WTC11 (cell line): ENCODE measurements at regions not wholly inside any gene's neighbourhood (a gene's known extent, or its start where the extent isn't known, plus 50 kb on each side); places are given as distances from the start of the nearest gene placed in this dataset.

Experiments
- ATAC-seq: fragments of 200-7000 bp; cut with Tn5 transposase; 2 replicates; pipeline ENCODE4 v1.10.0; 2021; ENCODE audit warnings: mild to moderate bottlenecking, moderate library complexity
- CTCF ChIA-PET: fragments of 300-600 bp; sonication (Branson Sonifier 250); formaldehyde crosslinking; loops from one replicate; lab custom pipeline; 2021; ENCODE audit warnings: antibody characterized with exemption; lab: Charles Lee
- POLR2A ChIA-PET: fragments of 350-600 bp; sonication (Branson Sonifier 250); formaldehyde crosslinking; loops from one replicate; lab custom pipeline; 2021; ENCODE audit warnings: antibody characterized with exemption; lab: Charles Lee
- DNase-seq: peaks from one replicate; pipeline ENCODE4 v3.0.0; 2021; ENCODE audit warnings: low spot score
- H3K27ac Mint-ChIP-seq: 2 replicates; pipeline ENCODE4 v1.8.0; 2021; ENCODE audit warnings: mixed read lengths
- H3K27me3 Mint-ChIP-seq: 2 replicates; pipeline ENCODE4 v1.8.0; 2021; ENCODE audit warnings: low read depth, mild to moderate bottlenecking, moderate library complexity, mixed read lengths
- H3K36me3 Mint-ChIP-seq: 2 replicates; pipeline ENCODE4 v1.8.0; 2021; ENCODE audit warnings: mixed read lengths
- H3K4me1 Mint-ChIP-seq: 2 replicates; pipeline ENCODE4 v1.8.0; 2022; ENCODE audit warnings: mixed read lengths
- H3K4me3 Mint-ChIP-seq: 2 replicates; pipeline ENCODE4 v1.8.0; 2021; ENCODE audit warnings: mild to moderate bottlenecking, moderate library complexity, mixed read lengths
- H3K9me3 Mint-ChIP-seq: 2 replicates; pipeline ENCODE4 v1.8.0; 2021; ENCODE audit warnings: mixed read lengths
- ARID4B ChIP-seq: sonication (generic); formaldehyde crosslinking; IDR thresholded peaks from 2 replicates; pipeline ENCODE4 v1.8.0; 2023; ENCODE audit warnings: missing genetic modification reagents, mild to moderate bottlenecking, borderline replicate concordance
- ATF2 ChIP-seq: sonication (generic); formaldehyde crosslinking; IDR thresholded peaks from 2 replicates; pipeline ENCODE4 v1.8.1; 2022; ENCODE audit warnings: low read depth, missing genetic modification reagents, borderline replicate concordance
- ATF3 ChIP-seq: sonication (generic); formaldehyde crosslinking; conservative IDR thresholded peaks from 2 replicates; pipeline ENCODE4 v1.8.1; 2022; ENCODE audit warnings: mild to moderate bottlenecking, missing genetic modification reagents
- ATF6 ChIP-seq: sonication (generic); formaldehyde crosslinking; IDR thresholded peaks from 2 replicates; pipeline ENCODE4 v1.8.1; 2023; ENCODE audit warnings: mild to moderate bottlenecking, missing genetic modification reagents
- EMX1 ChIP-seq: fragments of 250-450 bp; sonication (Bioruptor Pico); IDR thresholded peaks from 2 replicates; pipeline ENCODE4 v1.8.0; 2021; ENCODE audit warnings: mild to moderate bottlenecking
- ETV6 ChIP-seq: sonication (generic); formaldehyde crosslinking; IDR thresholded peaks from 2 replicates; pipeline ENCODE4 v1.8.1; 2022; ENCODE audit warnings: mild to moderate bottlenecking, missing genetic modification reagents
- FOXK1 ChIP-seq: sonication (generic); formaldehyde crosslinking; IDR thresholded peaks from 2 replicates; pipeline ENCODE4 v1.8.0; 2022; ENCODE audit warnings: mild to moderate bottlenecking, moderate library complexity, missing genetic modification reagents
- KAT7 ChIP-seq: sonication (generic); formaldehyde crosslinking; IDR thresholded peaks from 2 replicates; pipeline ENCODE4 v1.8.1; 2023; ENCODE audit warnings: missing genetic modification reagents, mild to moderate bottlenecking, borderline replicate concordance
- MAX ChIP-seq: sonication (generic); formaldehyde crosslinking; IDR thresholded peaks from 2 replicates; pipeline ENCODE4 v1.8.0; 2022; ENCODE audit warnings: mild to moderate bottlenecking, missing genetic modification reagents
- NFATC4 ChIP-seq: fragments of 250-450 bp; sonication (Bioruptor Pico); IDR thresholded peaks from 2 replicates; pipeline ENCODE4 v1.9.0; 2021; ENCODE audit warnings: mild to moderate bottlenecking
- NFE2L1 ChIP-seq: sonication (generic); formaldehyde crosslinking; IDR thresholded peaks from 2 replicates; pipeline ENCODE4 v1.8.1; 2023; ENCODE audit warnings: missing genetic modification reagents
- NFYB ChIP-seq: sonication (generic); formaldehyde crosslinking; conservative IDR thresholded peaks from 2 replicates; pipeline ENCODE4 v1.8.0; 2022; ENCODE audit warnings: low read depth, missing genetic modification reagents
- PRDM15 ChIP-seq: sonication (generic); formaldehyde crosslinking; IDR thresholded peaks from 2 replicates; pipeline ENCODE4 v1.8.0; 2022; ENCODE audit warnings: missing genetic modification reagents
- SMAD3 ChIP-seq: sonication (generic); formaldehyde crosslinking; IDR thresholded peaks from 2 replicates; pipeline ENCODE4 v1.8.0; 2022; ENCODE audit warnings: missing genetic modification reagents, mild to moderate bottlenecking, borderline replicate concordance
- SOX15 ChIP-seq: fragments of 250-450 bp; sonication (Bioruptor Pico); IDR thresholded peaks from 2 replicates; pipeline ENCODE4 v1.9.0; 2021; ENCODE audit warnings: mild to moderate bottlenecking
- SP1 ChIP-seq: sonication (generic); formaldehyde crosslinking; conservative IDR thresholded peaks from 2 replicates; pipeline ENCODE4 v1.8.1; 2022; ENCODE audit warnings: missing genetic modification reagents
- TCF7 ChIP-seq: sonication (generic); formaldehyde crosslinking; IDR thresholded peaks from 2 replicates; pipeline ENCODE4 v1.8.0; 2022; ENCODE audit warnings: mild to moderate bottlenecking, low read depth, missing genetic modification reagents, moderate library complexity
- ZMAT4 ChIP-seq: fragments of 250-450 bp; sonication (Bioruptor Pico); IDR thresholded peaks from 2 replicates; pipeline ENCODE4 v1.9.0; 2021; ENCODE audit warnings: mild to moderate bottlenecking
- ZNF121 ChIP-seq: sonication (generic); formaldehyde crosslinking; IDR thresholded peaks from 2 replicates; pipeline ENCODE4 v1.8.0; 2023; ENCODE audit warnings: missing genetic modification reagents
- ZNF512 ChIP-seq: sonication (generic); formaldehyde crosslinking; IDR thresholded peaks from 2 replicates; pipeline ENCODE4 v1.8.1; 2022; ENCODE audit warnings: missing genetic modification reagents, borderline replicate concordance

- no peak overlapping the region; the same call in 1 of the 2 replicates for H3K27ac Mint-ChIP-seq
- TF ChIP-seq TCF7 (CRISPR knock-in tag), result no peak
- TF ChIP-seq ETV6 (CRISPR knock-in tag), result no peak
- TF ChIP-seq ATF2 (CRISPR knock-in tag), result no peak
- TF ChIP-seq ARID4B (CRISPR knock-in tag), result no peak
- no peak for TF ChIP-seq SOX15
- no peak for TF ChIP-seq NFE2L1 (CRISPR knock-in tag)
- TF ChIP-seq NFYB (CRISPR knock-in tag), result no peak
- no peak for TF ChIP-seq SP1 (CRISPR knock-in tag)
- no peak for TF ChIP-seq EMX1 (CRISPR knock-in tag)
- no peak for TF ChIP-seq ZMAT4
- TF ChIP-seq ZNF121 (CRISPR knock-in tag), result no peak
- no peak for TF ChIP-seq FOXK1
- TF ChIP-seq ATF3, result no peak
- no peak for TF ChIP-seq MAX (CRISPR knock-in tag)
- TF ChIP-seq SMAD3, result no peak
- TF ChIP-seq NFATC4, result no peak
- no peak for TF ChIP-seq ZNF512
- TF ChIP-seq PRDM15 (CRISPR knock-in tag), result no peak
- TF ChIP-seq ATF6 (CRISPR knock-in tag), result no peak
- TF ChIP-seq KAT7 (CRISPR knock-in tag), result no peak
Observed at GRCh38 chr9:105070176-105070575, 142.2 kb upstream of the ABCA1 start.

More at GRCh38 chr9:105070176-105070575, 142.2 kb upstream of the ABCA1 start:
- Mint-ChIP-seq H3K36me3 (0 out of 2 replicates have a peak, but pooled peaks cover 2% of the 10 kb centered on the region), H3K4me3 (no peak overlapping the region), H3K27me3 (no peaks in the 10 kb centered on the region; the same call in 1 of the 2 replicates), H3K4me1 (no peaks in the 10 kb centered on the region), H3K9me3 (peaks cover 5% of the 10 kb centered on the region)
- no peak for DNase-seq
- CTCF ChIA-PET, result no interaction called here
- POLR2A ChIA-PET, result interaction anchor here (0.7 kb wide), 1 partner anchor 85 kb away, joined by 3 read pairs; no protein-coding TSS in a partner anchor
- ATAC-seq, result no peak
